Activated CD8-positive, alpha-beta memory T cell treated with anti-CD3 and anti-CD28 coated beads, Interleukin-2, amount 10 ng/mL, durations not matched to agents 7 days and 5 days (primary cell): ENCODE measurements at regions not wholly inside any gene's neighbourhood (a gene's known extent, or its start where the extent isn't known, plus 50 kb on each side); places are given as distances from the start of the nearest gene placed in this dataset.

Experiments
- ATAC-seq: fragments of 150-1000 bp; cut with Tn5 transposase; one replicate; pipeline ENCODE4 v1.10.0; 2021; ENCODE audit warnings: moderate library complexity
- CTCF ChIA-PET: fragments of 350-600 bp; sonication (Branson Sonifier 250); formaldehyde crosslinking; loops from one replicate; lab custom pipeline; 2021; ENCODE audit warnings: antibody characterized with exemption; lab: Charles Lee
- DNase-seq: peaks from one replicate; pipeline ENCODE4 v3.0.0-alpha.2; 2020
- H3K27ac Mint-ChIP-seq: one replicate; pipeline ENCODE4 v1.8.0; 2021; ENCODE audit warnings: mild to moderate bottlenecking, mixed read lengths
- H3K27me3 Mint-ChIP-seq: one replicate; pipeline ENCODE4 v1.8.0; 2021; ENCODE audit warnings: mixed read lengths
- H3K36me3 Mint-ChIP-seq: one replicate; pipeline ENCODE4 v1.8.0; 2021; ENCODE audit warnings: mild to moderate bottlenecking, mixed read lengths
- H3K4me1 Mint-ChIP-seq: one replicate; pipeline ENCODE4 v1.8.0; 2021; ENCODE audit warnings: mixed read lengths
- H3K4me3 Mint-ChIP-seq: one replicate; pipeline ENCODE4 v1.8.0; 2021; ENCODE audit warnings: mild to moderate bottlenecking, moderate library complexity, mixed read lengths
- H3K9me3 Mint-ChIP-seq: one replicate; pipeline ENCODE4 v1.8.0; 2022; ENCODE audit warnings: low read depth, mixed read lengths

DNA sequence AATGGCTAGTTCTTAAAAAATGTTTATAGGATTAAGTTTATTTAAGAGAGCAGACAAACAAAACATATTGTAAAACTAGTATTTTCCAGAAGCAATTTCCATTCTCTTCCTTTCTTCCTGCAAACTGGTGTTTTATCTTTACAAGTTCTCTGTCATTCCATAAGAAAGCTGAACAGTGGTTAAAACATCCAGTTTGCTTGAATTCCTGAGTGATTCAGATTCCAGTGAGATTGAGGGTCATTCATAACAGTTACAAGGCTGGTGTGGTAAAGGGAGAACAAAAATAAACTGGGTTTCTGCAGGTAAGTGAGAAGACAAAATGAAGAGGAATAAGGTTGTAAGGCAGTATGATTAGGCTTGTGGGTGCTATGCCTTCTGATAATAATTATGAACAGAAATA lies 544.8 kb upstream of the DIPK2B start:
- H3K36me3 Mint-ChIP-seq = peaks cover 42% of the 10 kb centered on the region
- no peaks in the 10 kb centered on the region for H3K9me3 Mint-ChIP-seq
- ATAC-seq (no peak), DNase-seq (no peak)
- CTCF ChIA-PET = no interaction called here
- no peak overlapping the region for H3K27ac Mint-ChIP-seq
- H3K4me1 Mint-ChIP-seq = peaks cover 32% of the 10 kb centered on the region
- no peaks in the 10 kb centered on the region for H3K27me3 Mint-ChIP-seq
- H3K4me3 Mint-ChIP-seq = no peak overlapping the region

DNA sequence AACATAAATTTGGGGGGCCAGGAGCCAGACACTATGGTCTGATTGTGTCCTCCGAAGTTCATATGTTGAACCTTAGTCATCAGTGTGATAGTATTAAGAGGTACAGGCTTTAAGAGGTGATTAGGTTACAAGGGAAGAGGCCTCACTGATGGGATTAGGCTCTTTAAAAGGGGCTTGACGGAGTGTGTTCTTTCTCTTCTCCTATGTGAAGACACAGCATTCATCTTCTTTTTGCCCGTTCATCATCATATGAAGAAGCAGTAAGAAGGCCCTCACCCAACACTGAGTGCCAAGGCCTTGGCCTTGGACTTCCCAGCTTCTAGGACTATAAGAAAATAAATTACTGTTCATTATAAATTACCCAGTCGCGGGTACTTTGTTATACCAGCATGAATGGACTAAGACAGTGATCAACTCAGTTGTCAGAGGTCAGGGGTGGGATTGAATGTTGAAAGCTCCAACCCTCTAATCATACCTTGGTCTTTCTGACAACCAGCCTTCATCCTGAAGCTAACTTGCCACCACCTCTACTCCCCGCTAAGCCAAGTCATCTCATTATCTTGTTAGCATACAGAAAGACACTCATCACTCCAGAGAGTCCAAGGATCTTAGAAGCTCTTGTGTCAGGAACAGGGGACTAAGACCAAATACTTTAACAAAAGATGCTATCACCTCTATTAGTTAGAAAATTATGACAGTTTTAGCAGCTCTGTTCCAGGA lies 543.4 kb upstream of the DIPK2B start:
- Mint-ChIP-seq H3K4me1 (peaks cover 20% of the 10 kb centered on the region), H3K27ac (no peak overlapping the region), H3K27me3 (no peaks in the 10 kb centered on the region), H3K4me3 (no peak overlapping the region), H3K36me3 (peaks cover 35% of the 10 kb centered on the region), H3K9me3 (no peaks in the 10 kb centered on the region)
- no peak for ATAC-seq
- DNase-seq = no peak
- CTCF ChIA-PET = no interaction called here

DNA sequence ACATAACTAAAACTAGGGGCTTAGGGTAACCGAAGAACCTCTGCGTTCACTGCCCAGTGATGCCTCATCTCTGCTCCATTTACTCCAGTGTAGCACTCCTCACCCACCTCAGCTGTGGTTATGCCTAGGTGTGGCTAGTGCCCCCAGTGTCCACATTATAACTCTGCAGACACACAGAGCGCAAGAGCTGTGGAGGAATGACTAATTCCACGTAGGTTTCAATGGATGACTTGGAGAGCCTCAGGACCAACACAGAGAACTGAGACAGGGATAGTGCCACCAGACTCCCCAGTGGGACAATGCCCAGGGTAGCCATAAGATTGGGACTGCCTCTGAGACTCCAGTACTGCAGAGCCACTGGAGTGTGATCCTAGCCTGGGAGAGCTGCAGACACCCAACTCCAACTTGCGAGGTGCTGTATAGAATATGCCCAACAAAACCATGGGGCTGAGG lies 542.4 kb upstream of the DIPK2B start:
- ATAC-seq (no peak), DNase-seq (no peak)
- no peaks in the 10 kb centered on the region for H3K27me3 Mint-ChIP-seq
- peaks cover 14% of the 10 kb centered on the region for H3K4me1 Mint-ChIP-seq
- CTCF ChIA-PET = no interaction called here
- H3K27ac Mint-ChIP-seq = no peak overlapping the region
- peaks cover 35% of the 10 kb centered on the region for H3K36me3 Mint-ChIP-seq
- H3K4me3 Mint-ChIP-seq = no peak overlapping the region
- no peaks in the 10 kb centered on the region for H3K9me3 Mint-ChIP-seq

DNA sequence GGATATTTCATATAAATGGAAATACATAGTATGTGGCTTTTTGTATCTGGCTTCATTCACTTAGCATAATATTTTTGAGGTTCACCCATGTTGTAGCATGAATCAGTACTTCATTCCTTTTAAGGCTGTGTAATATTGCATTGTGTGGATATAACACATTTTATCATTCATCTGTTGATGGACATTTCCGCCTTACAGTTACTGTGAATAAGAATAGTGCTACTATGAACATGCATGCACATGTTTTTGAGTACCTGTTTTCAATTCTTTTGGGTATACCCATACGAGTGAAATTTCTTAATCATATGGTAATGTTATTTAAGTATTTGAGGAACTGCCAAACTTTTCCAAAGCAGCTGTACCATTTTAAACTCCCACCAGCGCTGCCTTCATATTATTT lies 539.6 kb upstream of the DIPK2B start:
- no peaks in the 10 kb centered on the region for H3K9me3 Mint-ChIP-seq

DNA sequence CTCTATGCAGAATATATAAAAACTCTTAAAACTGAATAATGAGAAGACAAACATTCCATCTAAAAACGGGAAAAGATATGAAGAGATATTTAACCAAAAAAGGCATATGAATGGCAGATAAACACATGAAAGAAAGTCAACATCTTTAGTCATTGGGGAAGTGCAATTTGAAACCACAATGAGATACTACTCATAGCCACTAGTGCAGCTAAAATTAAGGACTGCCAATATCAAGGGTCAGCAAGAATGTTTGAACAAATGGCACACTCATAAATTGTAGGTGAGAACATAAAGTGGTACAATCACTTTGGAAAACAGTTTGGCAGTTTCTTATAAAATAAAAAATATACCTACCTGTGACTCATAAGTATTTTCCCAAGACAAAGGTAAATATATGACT lies 534.9 kb upstream of the DIPK2B start:
- Mint-ChIP-seq H3K36me3 (peaks cover 9% of the 10 kb centered on the region), H3K27me3 (no peaks in the 10 kb centered on the region), H3K4me3 (no peak overlapping the region), H3K9me3 (peaks cover 2% of the 10 kb centered on the region), H3K27ac (no peak overlapping the region), H3K4me1 (peaks cover 3% of the 10 kb centered on the region)
- ATAC-seq = no peak
- CTCF ChIA-PET = no interaction called here
- DNase-seq = no peak

More for the DNA sequence above, 539.6 kb upstream of the DIPK2B start:
- CTCF ChIA-PET = no interaction called here
- Mint-ChIP-seq H3K27ac (no peak overlapping the region), H3K4me3 (no peak overlapping the region), H3K36me3 (peaks cover 9% of the 10 kb centered on the region), H3K4me1 (peaks cover 3% of the 10 kb centered on the region), H3K27me3 (no peaks in the 10 kb centered on the region)
- no peak for DNase-seq
- no peak for ATAC-seq

DNA sequence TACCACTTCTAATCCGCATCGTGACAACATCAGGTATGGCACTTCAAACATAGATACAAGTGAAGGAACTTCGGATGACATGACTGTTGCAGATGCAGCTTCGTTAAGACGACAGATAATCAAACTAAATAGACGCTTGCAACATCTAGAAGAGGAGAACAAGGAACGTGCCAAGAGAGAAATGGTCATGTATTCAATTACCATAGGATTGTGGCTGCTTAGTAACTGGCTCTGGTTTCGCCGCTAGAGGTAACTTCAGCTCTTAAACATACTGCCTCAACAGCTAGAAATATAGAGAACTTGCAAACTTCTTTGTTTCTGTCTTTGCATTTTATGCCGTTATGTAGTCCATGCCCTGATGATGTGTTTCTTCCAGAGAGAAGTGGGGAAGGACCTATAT lies 530.8 kb upstream of the DIPK2B start:
- DNase-seq = no peak
- ATAC-seq = no peak
- no peak overlapping the region for H3K27ac Mint-ChIP-seq
- H3K36me3 Mint-ChIP-seq = peaks cover 10% of the 10 kb centered on the region
- H3K27me3 Mint-ChIP-seq = no peaks in the 10 kb centered on the region
- H3K9me3 Mint-ChIP-seq = peaks cover 2% of the 10 kb centered on the region
- no peak overlapping the region for H3K4me3 Mint-ChIP-seq
- peaks cover 3% of the 10 kb centered on the region for H3K4me1 Mint-ChIP-seq
- CTCF ChIA-PET = no interaction called here

DNA sequence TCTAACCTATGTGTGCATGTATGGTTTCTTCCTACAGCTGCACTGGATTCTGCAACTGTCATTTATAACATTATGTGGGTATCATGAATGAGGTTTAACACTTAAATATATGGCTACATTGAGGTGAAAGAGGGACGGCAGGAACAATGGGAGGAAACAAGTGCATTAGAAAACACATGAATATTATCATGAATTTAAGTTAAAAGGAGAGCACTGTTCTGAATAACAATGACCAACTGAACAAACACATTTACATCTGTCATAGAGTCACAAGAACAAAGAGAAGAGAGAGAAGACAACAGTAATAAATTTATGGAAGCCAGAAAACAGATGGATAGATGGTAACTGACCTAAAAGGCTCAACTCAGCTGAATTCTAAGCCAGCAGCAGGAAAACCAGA lies 527.1 kb upstream of the DIPK2B start:
- ATAC-seq (no peak), DNase-seq (no peak)
- CTCF ChIA-PET = no interaction called here
- no peaks in the 10 kb centered on the region for H3K27me3 Mint-ChIP-seq
- H3K4me1 Mint-ChIP-seq = no peaks in the 10 kb centered on the region
- H3K9me3 Mint-ChIP-seq = no peaks in the 10 kb centered on the region
- no peak overlapping the region for H3K4me3 Mint-ChIP-seq
- peaks cover 2% of the 10 kb centered on the region for H3K36me3 Mint-ChIP-seq
- no peak overlapping the region for H3K27ac Mint-ChIP-seq

DNA sequence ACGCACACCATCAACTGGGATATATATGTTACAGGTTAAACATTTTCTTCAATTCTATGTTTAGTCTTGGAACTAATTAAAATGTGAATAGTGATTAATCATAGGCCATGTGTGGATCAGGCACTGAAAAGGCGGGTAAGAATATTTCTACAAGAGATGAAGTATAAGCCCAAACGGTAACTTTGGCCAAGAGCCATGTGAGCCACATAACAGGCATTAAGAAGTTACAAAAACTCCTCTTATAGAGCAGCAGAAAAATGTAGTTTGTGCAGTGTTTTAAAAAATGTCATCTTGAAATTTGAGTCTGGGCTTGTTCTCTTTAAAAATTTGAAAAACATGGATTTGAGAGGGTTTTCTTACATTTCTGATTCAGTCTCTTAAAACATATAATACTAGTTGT lies 521.8 kb upstream of the DIPK2B start:
- Mint-ChIP-seq H3K27ac (no peak overlapping the region), H3K4me3 (no peak overlapping the region), H3K27me3 (no peaks in the 10 kb centered on the region), H3K36me3 (no peaks in the 10 kb centered on the region), H3K9me3 (no peaks in the 10 kb centered on the region), H3K4me1 (peaks cover 12% of the 10 kb centered on the region)
- CTCF ChIA-PET = no interaction called here
- ATAC-seq (no peak), DNase-seq (no peak)

DNA sequence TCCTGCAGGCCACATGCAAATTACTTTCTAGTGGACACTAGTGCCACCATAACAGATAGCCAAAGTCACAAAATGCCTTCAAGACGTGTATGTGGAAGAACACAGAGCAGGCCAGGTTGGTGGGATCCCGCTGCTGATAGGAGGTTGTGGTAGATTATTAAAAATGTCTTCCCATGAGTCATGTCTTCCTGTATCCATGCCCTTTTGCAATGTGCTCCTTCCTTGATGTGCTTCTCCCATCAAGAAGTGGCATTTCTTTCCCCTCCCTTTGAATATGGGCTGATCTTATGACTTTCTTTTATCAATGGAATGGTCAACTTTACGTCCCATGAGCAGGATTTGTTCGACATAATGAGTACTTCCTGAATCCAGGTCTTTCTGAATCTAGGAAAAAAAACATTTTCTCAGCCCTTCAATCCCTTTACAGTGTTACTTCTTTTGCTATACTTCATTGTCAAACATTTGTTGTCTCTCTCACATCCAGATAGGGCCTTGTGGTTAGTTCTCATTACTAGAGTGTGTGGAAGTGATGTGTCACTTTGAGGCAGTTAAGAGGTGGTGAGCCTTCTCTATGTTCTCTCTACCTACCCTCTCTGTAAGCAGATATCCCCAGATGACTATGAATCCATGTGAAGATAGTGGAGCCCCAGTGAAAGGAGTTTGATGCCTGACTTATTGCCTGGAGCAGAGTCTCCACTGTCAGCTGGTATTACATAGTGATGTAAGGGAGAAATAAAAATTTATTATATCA lies 519.2 kb upstream of the DIPK2B start:
- no peaks in the 10 kb centered on the region for H3K9me3 Mint-ChIP-seq
- peaks cover 1% of the 10 kb centered on the region for H3K36me3 Mint-ChIP-seq
- peaks cover 27% of the 10 kb centered on the region for H3K4me1 Mint-ChIP-seq
- no peak overlapping the region for H3K27ac Mint-ChIP-seq
- no peak overlapping the region for H3K4me3 Mint-ChIP-seq
- ATAC-seq (peak; percentile 76), DNase-seq (no peak)
- CTCF ChIA-PET = no interaction called here
- H3K27me3 Mint-ChIP-seq = no peaks in the 10 kb centered on the region

DNA sequence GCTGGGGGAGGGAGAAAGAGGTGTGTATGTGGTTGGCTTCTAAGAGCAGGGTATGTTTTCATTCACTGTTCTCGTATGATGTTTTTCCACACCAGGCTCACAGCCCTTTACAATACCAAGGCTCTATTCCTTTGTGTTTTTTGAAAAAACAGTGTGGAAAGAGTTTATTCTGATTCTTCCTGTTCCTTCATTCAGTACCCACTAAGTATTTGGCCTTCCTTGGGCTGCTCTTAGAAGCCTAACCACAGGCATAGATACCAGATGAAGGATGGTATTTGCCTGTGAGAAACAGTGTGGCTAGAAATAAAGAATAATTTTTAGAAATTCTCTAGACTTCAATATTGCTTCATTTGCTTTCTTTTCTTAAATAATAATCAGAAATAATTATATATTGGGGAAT lies 518.0 kb upstream of the DIPK2B start:
- CTCF ChIA-PET = no interaction called here
- no peak overlapping the region for H3K27ac Mint-ChIP-seq
- DNase-seq = no peak
- H3K36me3 Mint-ChIP-seq = peaks cover 1% of the 10 kb centered on the region
- peaks cover 2% of the 10 kb centered on the region for H3K27me3 Mint-ChIP-seq
- H3K4me3 Mint-ChIP-seq = no peak overlapping the region
- no peak for ATAC-seq
- no peaks in the 10 kb centered on the region for H3K9me3 Mint-ChIP-seq
- H3K4me1 Mint-ChIP-seq = peaks cover 33% of the 10 kb centered on the region

DNA sequence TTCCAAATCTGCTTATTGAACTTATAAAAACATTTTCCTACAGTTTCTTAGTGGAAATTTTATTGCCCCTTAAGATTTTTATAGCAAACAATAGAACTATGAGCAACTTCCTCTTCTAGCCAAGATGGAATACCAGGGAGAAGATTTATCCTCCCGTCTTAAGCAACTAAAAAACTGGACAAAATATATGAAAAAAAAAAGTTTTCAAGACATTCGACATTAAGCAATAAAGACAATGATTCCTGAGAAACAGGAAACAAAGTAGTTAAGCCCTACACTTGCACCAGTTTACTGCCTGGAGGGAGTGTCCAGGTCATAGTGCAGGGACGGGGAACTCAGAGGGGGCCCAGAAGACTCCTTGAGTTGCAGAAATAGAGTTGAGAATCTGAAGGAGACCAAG lies 516.1 kb upstream of the DIPK2B start:
- H3K4me1 Mint-ChIP-seq = peaks cover 41% of the 10 kb centered on the region

DNA sequence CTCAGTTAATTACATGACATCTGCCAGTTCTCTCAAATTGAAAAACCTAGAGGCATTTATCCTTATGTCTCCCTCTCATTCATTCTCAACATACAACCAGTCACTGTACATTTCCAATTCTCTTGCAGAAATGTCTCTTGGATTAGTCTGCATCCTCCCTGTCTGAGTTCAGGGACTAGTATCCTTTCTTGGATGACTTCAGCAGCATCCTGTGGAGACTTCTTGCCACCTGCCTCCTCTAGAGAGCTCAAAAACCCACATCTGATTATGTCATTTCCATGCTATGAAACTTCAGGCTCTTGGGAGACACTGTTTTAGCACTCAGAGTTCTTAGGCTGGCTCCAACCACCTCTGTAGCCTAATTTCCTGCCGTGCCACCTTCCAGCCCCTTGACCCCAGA lies 515.1 kb upstream of the DIPK2B start:
- Mint-ChIP-seq H3K27me3 (peaks cover 2% of the 10 kb centered on the region), H3K9me3 (no peaks in the 10 kb centered on the region), H3K4me1 (peaks cover 50% of the 10 kb centered on the region), H3K36me3 (peaks cover 1% of the 10 kb centered on the region), H3K4me3 (no peak overlapping the region), H3K27ac (no peak overlapping the region)
- DNase-seq (no peak), ATAC-seq (no peak)
- CTCF ChIA-PET = no interaction called here

More for the DNA sequence above, 516.1 kb upstream of the DIPK2B start:
- ATAC-seq = no peak
- H3K36me3 Mint-ChIP-seq = peaks cover 1% of the 10 kb centered on the region
- no peak overlapping the region for H3K4me3 Mint-ChIP-seq
- H3K27ac Mint-ChIP-seq = no peak overlapping the region
- peaks cover 2% of the 10 kb centered on the region for H3K27me3 Mint-ChIP-seq
- no peak for DNase-seq
- CTCF ChIA-PET = no interaction called here
- H3K9me3 Mint-ChIP-seq = no peaks in the 10 kb centered on the region

DNA sequence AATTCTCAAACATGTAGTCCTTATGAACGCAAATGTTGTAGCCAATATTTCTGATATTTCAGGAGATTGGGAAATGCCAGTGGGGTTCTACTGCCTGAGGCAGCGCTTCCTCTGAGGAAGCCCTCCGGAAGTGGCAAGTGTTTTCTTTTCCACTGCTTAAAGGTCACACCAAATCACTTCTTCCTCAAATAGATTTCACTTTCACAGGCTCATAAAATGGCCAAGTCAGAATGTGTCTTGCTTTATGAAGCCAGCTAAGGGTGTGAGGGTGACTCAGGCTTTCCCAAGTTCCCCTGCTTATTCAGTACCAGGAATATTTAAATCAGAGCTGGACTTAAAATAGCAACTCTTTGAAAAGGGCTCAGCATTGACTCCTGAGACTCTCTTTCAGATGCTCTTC lies 514.2 kb upstream of the DIPK2B start:
- DNase-seq (no peak), ATAC-seq (no peak)

DNA sequence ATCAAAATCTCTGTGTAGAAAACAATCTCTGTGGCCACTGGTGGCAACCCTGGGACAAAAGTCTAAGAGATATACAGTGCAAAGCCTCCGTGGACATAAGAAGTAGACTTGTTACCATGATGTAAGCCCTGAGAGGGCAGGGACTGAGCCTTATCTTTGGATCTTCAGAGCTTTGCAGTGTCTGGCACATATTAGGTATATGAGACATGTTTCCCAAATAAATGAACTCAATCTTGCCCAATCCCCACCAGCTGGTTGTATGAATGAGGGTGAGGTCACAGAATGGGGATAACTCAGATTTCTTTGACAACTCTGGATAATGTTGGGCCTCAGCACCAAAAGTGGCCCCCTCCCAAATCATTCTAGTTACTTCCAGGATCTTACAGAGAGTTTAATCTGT lies 511.4 kb upstream of the DIPK2B start:
- Mint-ChIP-seq H3K36me3 (peaks cover 8% of the 10 kb centered on the region), H3K27ac (no peak overlapping the region), H3K27me3 (peaks cover 2% of the 10 kb centered on the region), H3K9me3 (no peaks in the 10 kb centered on the region), H3K4me1 (peaks cover 59% of the 10 kb centered on the region), H3K4me3 (no peak overlapping the region)
- CTCF ChIA-PET = no interaction called here
- DNase-seq = no peak
- no peak for ATAC-seq

More for the DNA sequence above, 514.2 kb upstream of the DIPK2B start:
- Mint-ChIP-seq H3K36me3 (peaks cover 1% of the 10 kb centered on the region), H3K4me3 (no peak overlapping the region), H3K4me1 (peaks cover 54% of the 10 kb centered on the region), H3K27ac (no peak overlapping the region), H3K9me3 (no peaks in the 10 kb centered on the region), H3K27me3 (peaks cover 2% of the 10 kb centered on the region)
- CTCF ChIA-PET = no interaction called here
